GM21526 (cell line): ENCODE measurements at regions not wholly inside any gene's neighbourhood (a gene's known extent, or its start where the extent isn't known, plus 50 kb on each side); places are given as distances from the start of the nearest gene placed in this dataset.

Source experiments
- ATAC-seq: cut with Tn5 transposase; IDR thresholded peaks from one replicate; pipeline ENCODE4 v1.9.1; 2021; ENCODE audit warnings: moderate library complexity; ENCODE audit not compliant: unreplicated experiment, low FRiP score

GRCh38 chr6:168741942-168742782, 301.2 kb downstream of the SMOC2 start:
- no peak for ATAC-seq

- no peak for ATAC-seq
Observed at GRCh38 chr6:168741305-168741704, 300.3 kb downstream of the SMOC2 start.

GRCh38 chr6:168739381-168739780, 298.4 kb downstream of the SMOC2 start:
- no peak for ATAC-seq

- no peak for ATAC-seq
Observed at GRCh38 chr6:168737481-168737880, 296.5 kb downstream of the SMOC2 start.

GRCh38 chr6:168737014-168737413, 296.0 kb downstream of the SMOC2 start:
- ATAC-seq = no peak

- ATAC-seq = no peak
Observed at GRCh38 chr6:168736039-168736438, 295.1 kb downstream of the SMOC2 start.

- no peak for ATAC-seq
Observed at GRCh38 chr6:168735268-168735949, 294.4 kb downstream of the SMOC2 start.

GRCh38 chr6:168734523-168734922, 293.5 kb downstream of the SMOC2 start:
- ATAC-seq = no peak

GRCh38 chr6:168732676-168733075, 291.7 kb downstream of the SMOC2 start:
- ATAC-seq = no peak

- ATAC-seq = no peak
Observed at GRCh38 chr6:168730931-168731716, 290.1 kb downstream of the SMOC2 start.

- no peak for ATAC-seq
Observed at GRCh38 chr6:168728056-168728455, 287.1 kb downstream of the SMOC2 start.

GRCh38 chr6:168726312-168726856, 285.4 kb downstream of the SMOC2 start:
- ATAC-seq = no peak

- ATAC-seq = no peak
Observed at GRCh38 chr6:168725802-168726201, 284.8 kb downstream of the SMOC2 start.

GRCh38 chr6:168724669-168725570, 283.9 kb downstream of the SMOC2 start:
- no peak for ATAC-seq

GRCh38 chr6:168724033-168724432, 283.0 kb downstream of the SMOC2 start:
- ATAC-seq = no peak

- no peak for ATAC-seq
Observed at GRCh38 chr6:168722397-168722796, 281.4 kb downstream of the SMOC2 start.

GRCh38 chr6:168721571-168721970, 280.6 kb downstream of the SMOC2 start:
- ATAC-seq = no peak

- ATAC-seq = no peak
Observed at GRCh38 chr6:168719901-168720300, 278.9 kb downstream of the SMOC2 start.

- ATAC-seq = no peak
Observed at GRCh38 chr6:168718821-168719475, 278.0 kb downstream of the SMOC2 start.
